Endothelial cell of umbilical vein (primary cell): ENCODE measurements at regions not wholly inside any gene's neighbourhood (a gene's known extent, or its start where the extent isn't known, plus 50 kb on each side); places are given as distances from the start of the nearest gene placed in this dataset.

Source experiments
- BruUV-seq: library from RNA; stranded (reverse); fragments of 400-500 nt; replicated peaks from 2 replicates; lab custom pipeline; 2021; lab: Mats Ljungman, UMichigan
- CTCF ChIA-PET: fragments of 300-600, 350-600 bp; sonication (Branson Sonifier 250); formaldehyde crosslinking; loops from one replicate; lab custom pipeline; 2021; ENCODE audit warnings: antibody characterized with exemption, inconsistent platforms; lab: Charles Lee
- POLR2A ChIA-PET: fragments of 300-600, 350-600 bp; sonication (Branson Sonifier 250); formaldehyde crosslinking; loops from one replicate; lab custom pipeline; 2021; ENCODE audit warnings: antibody characterized with exemption, inconsistent platforms; lab: Charles Lee
- DNase-seq: peaks from one replicate; pipeline ENCODE4 v3.0.0-alpha.2; 2011; ENCODE audit warnings: low read depth, low spot score
- FAIRE-seq: peaks from 2 replicates; lab custom pipeline; 2011; peaks lifted over from hg19 to GRCh38; lab: Jason Lieb, UNC
- H2AFZ ChIP-seq: 2 replicates; pipeline ENCODE4 v1.6.0; 2012; ENCODE audit warnings: low read depth, low read length, control low read depth, inconsistent platforms
- H3K27ac ChIP-seq: 2 replicates; pipeline ENCODE4 v1.5.1; 2011; ENCODE audit warnings: low read depth, mild to moderate bottlenecking, control low read depth, low read length, moderate library complexity; ENCODE audit not compliant: insufficient read depth
- H3K27me3 ChIP-seq, 2 experiments: 2 replicates each; pipeline versions ENCODE4 v1.6.0 to v1.6.1; 2011; ENCODE audit warnings: low read length in 2 of 2, mixed read lengths in 1 of 2; ENCODE audit not compliant: control insufficient read depth in 2 of 2, insufficient read depth in 2 of 2
- H3K36me3 ChIP-seq, 2 experiments: 2 replicates in 1 of 2; 3 replicates in 1 of 2; pipeline ENCODE4 v1.5.1; 2011; ENCODE audit warnings: low read length in 2 of 2, mild to moderate bottlenecking in 1 of 2, moderate library complexity in 1 of 2; ENCODE audit not compliant: control insufficient read depth in 2 of 2, insufficient read depth in 2 of 2; ENCODE audit errors: extremely low read depth in 1 of 2
- H3K4me1 ChIP-seq: 3 replicates; pipeline ENCODE4 v1.5.1; 2011; ENCODE audit warnings: mild to moderate bottlenecking, low read length; ENCODE audit not compliant: control insufficient read depth, insufficient read depth; ENCODE audit errors: extremely low read depth
- H3K4me2 ChIP-seq: 2 replicates; pipeline ENCODE4 v1.6.1; 2011; ENCODE audit warnings: low read length, control low read depth, mixed read lengths; ENCODE audit not compliant: insufficient read depth
- H3K4me3 ChIP-seq, 3 experiments: fragments of 200-600 bp in 1 of 3; sonication (generic), shearing (Covaris generic) in 1 of 3; replicated peaks in 1 of 3; 2 replicates each; pipeline ENCODE4 v1.5.1; 2011 to 2016; ENCODE audit warnings: control low read depth in 3 of 3, low read length in 3 of 3, mild to moderate bottlenecking in 2 of 3, inconsistent platforms in 1 of 3, low read depth in 1 of 3, moderate library complexity in 1 of 3; ENCODE audit not compliant: insufficient read depth in 1 of 3
- H3K79me2 ChIP-seq: 2 replicates; pipeline ENCODE4 v1.6.0; 2012; ENCODE audit warnings: low read length, inconsistent platforms; ENCODE audit not compliant: control insufficient read depth, insufficient read depth
- H3K9ac ChIP-seq: replicated peaks from 2 replicates; pipeline ENCODE3; 2011; ENCODE audit warnings: low read length, control low read depth; ENCODE audit not compliant: insufficient read depth; ENCODE audit errors: extremely low read depth
- H3K9me1 ChIP-seq: replicated peaks from 3 replicates; pipeline ENCODE4 v1.6.0; 2011; ENCODE audit warnings: mild to moderate bottlenecking, low read length; ENCODE audit not compliant: control insufficient read depth, insufficient read depth; ENCODE audit errors: extremely low read depth
- H3K9me3 ChIP-seq: replicated peaks from 2 replicates; pipeline ENCODE4 v1.5.1; 2012; ENCODE audit warnings: low read length, inconsistent platforms; ENCODE audit not compliant: control insufficient read depth, insufficient read depth
- H4K20me1 ChIP-seq: replicated peaks from 2 replicates; pipeline ENCODE3; 2011; ENCODE audit warnings: mild to moderate bottlenecking, low read length; ENCODE audit not compliant: control insufficient read depth, insufficient read depth; ENCODE audit errors: extremely low read depth
- CTCF ChIP-seq, 2 donors: IDR thresholded peaks; 1 replicate in 1 of 2; 2 replicates in 1 of 2; pipeline ENCODE4 v1.5.1; 2011; ENCODE audit warnings: low read length in 2 of 2, mild to moderate bottlenecking in 2 of 2, moderate library complexity in 2 of 2, control low read depth in 1 of 2, inconsistent platforms in 1 of 2, low read depth in 1 of 2; ENCODE audit not compliant: insufficient read depth in 1 of 2; ENCODE audit errors: extremely low read depth in 1 of 2
- EZH2 ChIP-seq: IDR thresholded peaks from 2 replicates; pipeline ENCODE4 v1.6.1; 2012; ENCODE audit warnings: borderline replicate concordance, low read depth, mild to moderate bottlenecking, moderate library complexity, low read length, inconsistent platforms; ENCODE audit not compliant: severe bottlenecking
- FOS ChIP-seq: IDR thresholded peaks from 2 replicates; pipeline ENCODE4 v1.6.1; 2011; ENCODE audit warnings: mild to moderate bottlenecking, low read length, moderate library complexity, borderline replicate concordance; ENCODE audit not compliant: insufficient read depth
- GATA2 ChIP-seq: IDR thresholded peaks from 2 replicates; pipeline ENCODE4 v1.7.0; 2011; ENCODE audit warnings: low read depth, mild to moderate bottlenecking, moderate library complexity, mixed read lengths, low read length; ENCODE audit not compliant: insufficient read length, insufficient read depth
- JUN ChIP-seq: IDR thresholded peaks from 2 replicates; pipeline ENCODE4 v1.6.1; 2011; ENCODE audit warnings: borderline replicate concordance, low read depth; ENCODE audit not compliant: insufficient read length, insufficient read depth
- MAX ChIP-seq: IDR thresholded peaks from 2 replicates; pipeline ENCODE4 v1.6.1; 2011; ENCODE audit not compliant: insufficient read depth, insufficient read length
- MYC ChIP-seq: IDR thresholded peaks from one replicate; pipeline ENCODE4 v1.6.1; 2011; ENCODE audit warnings: mild to moderate bottlenecking, low read depth, low read length
- POLR2A ChIP-seq: IDR thresholded peaks from 2 replicates; pipeline ENCODE4 v1.6.1; 2012; ENCODE audit warnings: low read depth, mild to moderate bottlenecking, control low read depth, low read length
- POLR2AphosphoS5 ChIP-seq: IDR thresholded peaks from 2 replicates; pipeline ENCODE4 v1.6.1; 2012; ENCODE audit warnings: low read depth, mild to moderate bottlenecking, control low read depth, low read length, moderate library complexity; ENCODE audit not compliant: insufficient read depth
- dilution Hi-C: fragments of 300-500 bp; cut with MboI; formaldehyde crosslinking; loops from one replicate; pipeline ENCODE4 v1.15.0; 2019; ENCODE audit warnings: low sequenced_read_pairs; ENCODE audit not compliant: extremely low pct_ligation_motif_present
- intact Hi-C: fragments of 100-400 bp; cut with micrococcal nuclease; formaldehyde crosslinking; loops from one replicate; pipeline ENCODE4 v1.10.0; 2022

DNA sequence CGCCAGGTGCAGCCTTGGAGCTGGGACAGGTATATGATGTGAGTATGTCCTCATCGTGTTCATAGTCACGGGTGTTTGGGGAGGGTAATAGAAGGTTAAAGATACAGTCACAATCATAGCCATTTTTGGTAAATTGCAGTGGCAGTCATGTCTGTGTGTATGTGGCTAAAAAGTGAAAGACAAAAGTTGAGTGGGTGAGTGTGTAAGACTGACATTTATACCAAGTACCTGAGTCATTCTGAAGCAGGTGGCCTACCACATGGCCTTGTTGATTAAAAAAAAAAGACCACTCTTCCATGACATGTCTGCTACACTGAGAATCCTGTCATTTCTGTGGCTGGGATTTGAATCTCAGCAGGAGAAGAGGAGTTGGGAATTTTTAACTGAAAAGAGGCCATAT is 181.9 kb downstream of the SCP2D1 start:
- POLR2A ChIA-PET = no interaction called here
- CTCF ChIA-PET = no interaction called here

More for the DNA sequence above, 181.9 kb downstream of the SCP2D1 start:
- no peak overlapping the region for H3K4me3 ChIP-seq
- no TSS peak for BruUV-seq
- no peaks in the 10 kb centered on the region for H3K4me1 ChIP-seq
- peaks cover 6% of the 10 kb centered on the region for H3K9me3 ChIP-seq
- H3K27ac ChIP-seq = no peak overlapping the region
- H3K27me3 ChIP-seq = no peaks in the 10 kb centered on the region
- H2AFZ ChIP-seq = no peak overlapping the region
- intact Hi-C loops = no loop called here
- no peaks in the 10 kb centered on the region for H3K36me3 ChIP-seq
- H3K79me2 ChIP-seq = no peaks in the 10 kb centered on the region
- H3K9me1 ChIP-seq = no peaks in the 10 kb centered on the region
- FAIRE-seq = no peak
- no peak for DNase-seq
- H4K20me1 ChIP-seq = no peaks in the 10 kb centered on the region
- TF ChIP-seq GATA2 = no peak
- TF ChIP-seq POLR2AphosphoS5 = no peak
- no peak for TF ChIP-seq EZH2
- TF ChIP-seq MYC = no peak
- no peak for TF ChIP-seq FOS
- no peak for TF ChIP-seq MAX
- no peak for TF ChIP-seq CTCF (IDR thresholded peaks at IDR 0.05; ENCODE audit: extremely low read depth in 1 of 2, insufficient read depth in 1 of 2, low read depth in 1 of 2, low read length in 2 of 2)
- TF ChIP-seq POLR2A = no peak
- TF ChIP-seq JUN = no peak
- dilution Hi-C loops = no loop called here
- H3K4me2 ChIP-seq = no peak overlapping the region
- H3K9ac ChIP-seq = no peak overlapping the region
